KMS-11 (cell line): ENCODE measurements at regions not wholly inside any gene's neighbourhood (a gene's known extent, or its start where the extent isn't known, plus 50 kb on each side); places are given as distances from the start of the nearest gene placed in this dataset.

Experiments
- H2AFZ ChIP-seq: fragments of 200-600 bp; sonication (generic); 2 replicates; pipeline ENCODE4 v1.6.1; 2016; ENCODE audit warnings: antibody characterized with exemption, mixed run types, low read depth
- H3K27ac ChIP-seq: fragments of 200-600 bp; sonication (generic); 2 replicates; pipeline ENCODE4 v1.6.1; 2016; ENCODE audit warnings: mild to moderate bottlenecking, mixed run types
- H3K27me3 ChIP-seq: fragments of 200-600 bp; sonication (generic); 2 replicates; pipeline ENCODE4 v1.6.1; 2017; ENCODE audit warnings: mild to moderate bottlenecking, low read depth, mixed run types, moderate library complexity; ENCODE audit not compliant: insufficient read depth
- H3K36me3 ChIP-seq: fragments of 200-600 bp; sonication (generic); 2 replicates; pipeline ENCODE4 v1.6.1; 2017; ENCODE audit warnings: mild to moderate bottlenecking, mixed run types; ENCODE audit not compliant: insufficient read depth
- H3K4me1 ChIP-seq: fragments of 200-600 bp; sonication (generic); 2 replicates; pipeline ENCODE4 v1.6.1; 2016; ENCODE audit warnings: mild to moderate bottlenecking, low read depth, mixed run types; ENCODE audit not compliant: poor library complexity, severe bottlenecking
- H3K4me2 ChIP-seq: fragments of 200-600 bp; sonication (generic); 2 replicates; pipeline ENCODE4 v1.7.0; 2016; ENCODE audit warnings: mild to moderate bottlenecking, mixed run types
- H3K4me3 ChIP-seq: fragments of 200-600 bp; sonication (generic); IDR thresholded peaks from 2 replicates; pipeline ENCODE4 v1.6.1; 2017; ENCODE audit warnings: low read depth, low read length, mixed read lengths; ENCODE audit not compliant: insufficient read depth
- H3K79me2 ChIP-seq: fragments of 200-600 bp; sonication (generic); 2 replicates; pipeline ENCODE4 v1.6.1; 2016; ENCODE audit warnings: low read depth, mixed run types; ENCODE audit not compliant: insufficient read depth
- H3K9ac ChIP-seq: fragments of 200-600 bp; sonication (generic); 2 replicates; pipeline ENCODE4 v1.6.1; 2016; ENCODE audit warnings: mild to moderate bottlenecking, mixed run types
- H4K20me1 ChIP-seq: fragments of 200-600 bp; sonication (generic); 2 replicates; pipeline ENCODE4 v1.6.1; 2016; ENCODE audit warnings: mild to moderate bottlenecking, mixed run types; ENCODE audit not compliant: insufficient read depth
- TF ChIP-seq, protein P1 (sequence below): fragments of 200-600 bp; sonication (generic); conservative IDR thresholded peaks from 2 replicates; pipeline ENCODE4 v1.6.1; 2017; ENCODE audit warnings: low read depth, mild to moderate bottlenecking, antibody characterized with exemption, low read length, moderate library complexity, mixed read lengths

DNA sequence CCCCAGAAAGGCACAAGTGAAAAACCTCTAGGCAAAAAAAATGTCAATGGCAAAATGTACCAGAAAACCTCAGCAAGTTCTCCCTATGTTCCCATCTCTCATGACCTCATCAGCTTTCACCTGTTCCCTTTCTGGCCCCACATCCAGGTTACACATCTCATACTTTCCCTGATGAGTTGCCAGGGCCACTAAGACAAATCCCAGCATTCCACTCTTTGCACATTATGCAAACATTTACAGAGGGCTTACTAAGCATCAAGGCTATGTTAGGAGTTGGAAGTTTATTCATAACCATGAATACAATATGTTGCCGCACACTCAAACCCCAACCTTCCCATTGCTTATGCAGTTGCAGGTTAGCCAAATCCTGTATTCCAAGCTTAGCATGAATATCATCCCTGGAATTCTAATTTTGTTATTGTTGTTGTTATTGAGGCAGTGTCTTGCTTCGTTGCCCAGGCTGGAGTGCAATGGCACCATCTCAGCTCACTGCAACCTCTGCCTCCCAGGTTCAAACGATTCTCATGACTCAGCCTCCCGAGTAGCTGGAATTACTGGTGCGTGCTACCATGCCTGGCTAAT is 129.3 kb upstream of the UBE2E2 start:
- no peak overlapping the region for H3K4me3 ChIP-seq
- H3K79me2 ChIP-seq = no peaks in the 10 kb centered on the region
- H2AFZ ChIP-seq = no peak overlapping the region
- no peaks in the 10 kb centered on the region for H3K4me1 ChIP-seq
- no peaks in the 10 kb centered on the region for H3K27me3 ChIP-seq
- no peak overlapping the region for H3K4me2 ChIP-seq
- H4K20me1 ChIP-seq = no peaks in the 10 kb centered on the region
- TF ChIP-seq, protein P1, sequence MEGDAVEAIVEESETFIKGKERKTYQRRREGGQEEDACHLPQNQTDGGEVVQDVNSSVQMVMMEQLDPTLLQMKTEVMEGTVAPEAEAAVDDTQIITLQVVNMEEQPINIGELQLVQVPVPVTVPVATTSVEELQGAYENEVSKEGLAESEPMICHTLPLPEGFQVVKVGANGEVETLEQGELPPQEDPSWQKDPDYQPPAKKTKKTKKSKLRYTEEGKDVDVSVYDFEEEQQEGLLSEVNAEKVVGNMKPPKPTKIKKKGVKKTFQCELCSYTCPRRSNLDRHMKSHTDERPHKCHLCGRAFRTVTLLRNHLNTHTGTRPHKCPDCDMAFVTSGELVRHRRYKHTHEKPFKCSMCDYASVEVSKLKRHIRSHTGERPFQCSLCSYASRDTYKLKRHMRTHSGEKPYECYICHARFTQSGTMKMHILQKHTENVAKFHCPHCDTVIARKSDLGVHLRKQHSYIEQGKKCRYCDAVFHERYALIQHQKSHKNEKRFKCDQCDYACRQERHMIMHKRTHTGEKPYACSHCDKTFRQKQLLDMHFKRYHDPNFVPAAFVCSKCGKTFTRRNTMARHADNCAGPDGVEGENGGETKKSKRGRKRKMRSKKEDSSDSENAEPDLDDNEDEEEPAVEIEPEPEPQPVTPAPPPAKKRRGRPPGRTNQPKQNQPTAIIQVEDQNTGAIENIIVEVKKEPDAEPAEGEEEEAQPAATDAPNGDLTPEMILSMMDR = no peak
- H3K9ac ChIP-seq = no peak overlapping the region
- no peak overlapping the region for H3K27ac ChIP-seq
- no peaks in the 10 kb centered on the region for H3K36me3 ChIP-seq

DNA sequence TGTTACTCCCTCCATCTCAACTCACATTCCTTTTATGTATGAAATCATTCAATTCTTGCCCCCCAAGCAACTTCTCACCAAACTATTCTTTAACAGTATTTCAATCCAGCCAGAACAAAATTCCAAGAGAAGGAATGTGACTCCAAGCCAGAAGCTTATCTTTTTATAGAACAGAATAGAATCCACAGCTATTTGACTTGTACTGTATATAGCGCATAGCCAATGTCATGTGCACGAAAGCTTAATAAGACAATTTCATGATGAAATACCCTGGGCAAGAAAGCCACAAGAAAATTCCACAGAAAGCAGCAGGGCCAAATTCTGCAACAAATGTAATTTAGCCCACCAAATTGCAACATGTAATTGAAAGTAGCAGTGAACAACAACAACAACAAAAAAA is 127.6 kb upstream of the UBE2E2 start:
- Histone ChIP-seq H3K27ac (no peak overlapping the region), H3K9ac (no peak overlapping the region), H3K4me1 (no peaks in the 10 kb centered on the region), H2AFZ (no peak overlapping the region), H3K27me3 (no peaks in the 10 kb centered on the region), H3K79me2 (no peaks in the 10 kb centered on the region), H3K36me3 (no peaks in the 10 kb centered on the region), H3K4me3 (no peak overlapping the region), H3K4me2 (no peak overlapping the region), H4K20me1 (no peaks in the 10 kb centered on the region)
- TF ChIP-seq, protein P1 = no peak

DNA sequence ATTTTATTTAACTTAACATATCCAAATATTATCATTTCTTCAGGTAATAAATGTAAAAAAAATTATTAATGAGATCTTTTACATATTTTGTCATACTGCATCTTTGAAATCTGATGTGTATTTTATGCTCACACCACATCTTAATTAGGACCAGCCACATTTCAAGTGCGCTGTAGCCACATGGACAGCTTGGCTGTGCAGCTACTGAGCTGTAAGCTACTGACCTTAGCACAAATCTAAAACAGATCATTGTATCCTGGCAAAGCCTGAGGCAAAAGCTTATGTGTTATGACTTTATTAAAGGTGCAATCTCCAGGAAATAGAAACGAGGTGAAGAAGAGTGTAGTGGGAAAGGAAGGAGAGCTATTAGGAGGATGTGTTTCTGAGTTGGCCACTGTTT is 126.7 kb upstream of the UBE2E2 start:
- H3K79me2 ChIP-seq = no peaks in the 10 kb centered on the region
- no peaks in the 10 kb centered on the region for H3K4me1 ChIP-seq
- no peaks in the 10 kb centered on the region for H3K27me3 ChIP-seq
- H4K20me1 ChIP-seq = no peaks in the 10 kb centered on the region
- no peaks in the 10 kb centered on the region for H3K36me3 ChIP-seq
- no peak overlapping the region for H3K4me3 ChIP-seq
- no peak overlapping the region for H2AFZ ChIP-seq
- TF ChIP-seq, protein P1 = no peak
- no peak overlapping the region for H3K27ac ChIP-seq
- no peak overlapping the region for H3K9ac ChIP-seq
- no peak overlapping the region for H3K4me2 ChIP-seq

DNA sequence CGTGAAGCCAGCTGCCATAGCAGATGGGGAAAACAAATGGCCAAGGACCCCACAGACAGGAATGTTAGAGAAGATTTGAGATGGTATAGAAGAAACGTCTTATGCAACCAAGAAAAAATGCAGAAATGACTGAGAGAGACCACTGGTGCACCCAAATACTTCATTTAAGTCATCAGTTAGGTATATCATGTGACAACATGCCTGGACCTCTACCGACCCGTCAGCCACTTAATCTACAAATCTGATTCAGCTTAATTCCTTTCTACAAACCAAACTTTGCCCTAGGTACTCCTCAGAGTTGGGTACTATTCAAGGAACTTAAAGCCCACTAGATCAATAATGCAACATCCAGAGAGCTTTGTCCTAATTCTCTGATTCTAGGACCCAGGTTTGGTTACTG is 126.0 kb upstream of the UBE2E2 start:
- Histone ChIP-seq H3K4me1 (no peaks in the 10 kb centered on the region), H4K20me1 (no peaks in the 10 kb centered on the region), H3K27ac (no peak overlapping the region), H3K27me3 (no peaks in the 10 kb centered on the region), H2AFZ (no peak overlapping the region), H3K9ac (no peak overlapping the region), H3K36me3 (no peaks in the 10 kb centered on the region), H3K4me3 (no peak overlapping the region), H3K79me2 (no peaks in the 10 kb centered on the region), H3K4me2 (no peak overlapping the region)
- TF ChIP-seq, protein P1 = no peak
